ENCODE measurements at regions not wholly inside any gene's neighbourhood (a gene's known extent, or its start where the extent isn't known, plus 50 kb on each side); places are given as distances from the start of the nearest gene placed in this dataset.

- WGBS, 3 donors = 18 to 32% (median 25%) methylated on average over 6 of the region's 6 CpGs
- H3K27me3 ChIP-seq = no peaks in the 10 kb centered on the region
- H3K4me1 ChIP-seq (ENCODE audit: insufficient read depth) = peaks cover 15% of the 10 kb centered on the region
- H3K9me3 ChIP-seq = no peaks in the 10 kb centered on the region
- TF ChIP-seq EP300 (IDR thresholded peaks at IDR 0.05) = no peak
- no peak for TF ChIP-seq POLR2A (IDR thresholded peaks at IDR 0.05)
- TF ChIP-seq CTCF (IDR thresholded peaks at IDR 0.05) = no peak
- H3K36me3 ChIP-seq = no peaks in the 10 kb centered on the region
- peak overlapping the region in 1 of 2 donors; percentile 41 for H3K27ac ChIP-seq
- intact Hi-C loops (cut with DNase I) = no loop called here
- DNase-seq = peak in 1 of 5 donors; percentile 32
- no peak overlapping the region for H3K4me3 ChIP-seq
These were observed 354.8 kb upstream of the CELF2 start for GRCh38 chr10:10662716-10663408.

- TF ChIP-seq EP300 (IDR thresholded peaks at IDR 0.05) = no peak
- TF ChIP-seq POLR2A (IDR thresholded peaks at IDR 0.05) = no peak
- no peak for TF ChIP-seq CTCF (IDR thresholded peaks at IDR 0.05)
- DNase-seq = no peak
- H3K4me3 ChIP-seq = no peak overlapping the region
- H3K9me3 ChIP-seq = no peaks in the 10 kb centered on the region
- 8 to 14% (median 13%) methylated on average over 3 of the region's 3 CpGs for WGBS, 3 donors
- H3K4me1 ChIP-seq (ENCODE audit: insufficient read depth) = peaks cover 15% of the 10 kb centered on the region
- H3K27ac ChIP-seq = peak overlapping the region in 1 of 2 donors; percentile 41
- H3K27me3 ChIP-seq = no peaks in the 10 kb centered on the region
- H3K36me3 ChIP-seq = no peaks in the 10 kb centered on the region
- intact Hi-C loops (cut with DNase I) = no loop called here
These were observed 354.1 kb upstream of the CELF2 start for GRCh38 chr10:10663622-10664021.

GRCh38 chr10:10665750-10666149 is 351.9 kb upstream of the CELF2 start:
- WGBS, 3 donors = 27 to 32% (median 29%) methylated on average over 6 of the region's 6 CpGs
- Histone ChIP-seq H3K27me3 (no peaks in the 10 kb centered on the region), H3K27ac (peak overlapping the region in 1 of 2 donors; percentile 9), H3K4me3 (no peak overlapping the region), H3K36me3 (no peaks in the 10 kb centered on the region), H3K9me3 (no peaks in the 10 kb centered on the region), H3K4me1 (ENCODE audit: insufficient read depth) (peaks cover 12% of the 10 kb centered on the region)
- intact Hi-C loops (cut with DNase I) = no loop called here
- peak in 3 of 5 donors; percentile 22 to 56 (median 37) for DNase-seq
- no peak for TF ChIP-seq POLR2A (IDR thresholded peaks at IDR 0.05)
- no peak for TF ChIP-seq EP300 (IDR thresholded peaks at IDR 0.05)
- no peak for TF ChIP-seq CTCF (IDR thresholded peaks at IDR 0.05)

GRCh38 chr10:10667466-10667865 is 350.2 kb upstream of the CELF2 start:
- 66 to 75% (median 67%) methylated on average over 5 of the region's 5 CpGs for WGBS, 3 donors
- TF ChIP-seq POLR2A (IDR thresholded peaks at IDR 0.05) = no peak
- no peak for TF ChIP-seq EP300 (IDR thresholded peaks at IDR 0.05)
- TF ChIP-seq CTCF (IDR thresholded peaks at IDR 0.05) = no peak
- Histone ChIP-seq H3K4me1 (ENCODE audit: insufficient read depth) (peaks cover 7% of the 10 kb centered on the region), H3K9me3 (no peaks in the 10 kb centered on the region), H3K4me3 (no peak overlapping the region), H3K27me3 (no peaks in the 10 kb centered on the region), H3K27ac (no peak overlapping the region), H3K36me3 (no peaks in the 10 kb centered on the region)
- no peak for DNase-seq
- intact Hi-C loops (cut with DNase I) = no loop called here
